ENCODE measurements at regions not wholly inside any gene's neighbourhood (a gene's known extent, or its start where the extent isn't known, plus 50 kb on each side); places are given as distances from the start of the nearest gene placed in this dataset.

DNA sequence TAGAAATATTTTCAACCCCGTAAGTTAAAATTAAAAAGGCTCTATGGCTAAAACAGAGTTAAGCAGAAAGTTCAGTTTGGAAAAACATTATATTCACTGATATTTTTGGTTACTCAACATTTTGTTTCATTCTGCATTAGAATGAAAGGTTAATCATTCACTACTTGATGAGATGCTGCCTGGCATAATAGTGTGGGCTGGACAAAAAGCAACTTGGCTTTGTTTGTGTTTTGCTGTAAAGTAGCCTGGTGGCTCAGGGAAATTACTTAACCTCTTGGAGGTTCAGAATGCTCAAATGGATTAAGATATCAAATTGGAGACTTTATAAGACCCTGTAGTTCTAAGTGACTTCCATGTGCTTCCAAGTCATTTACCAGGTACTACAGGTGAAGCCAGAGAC lies 367.4 kb upstream of the TRPC7 start:
- CTCF ChIA-PET = no interaction called here
- Mint-ChIP-seq H3K9me3 (no peaks in the 10 kb centered on the region), H3K4me1 (ENCODE audit: low read depth) (no peaks in the 10 kb centered on the region), H3K4me3 (no peak overlapping the region), H3K27ac (no peak overlapping the region), H3K27me3 (ENCODE audit: low read depth) (no peaks in the 10 kb centered on the region), H3K36me3 (ENCODE audit: low read depth) (no peaks in the 10 kb centered on the region)
- DNase-seq = no peak
- intact Hi-C loops (cut with micrococcal nuclease) = no loop called here

GRCh38 chr5:136731241-136731900 lies 366.0 kb upstream of the TRPC7 start:
- H3K4me1 Mint-ChIP-seq (ENCODE audit: low read depth) = no peaks in the 10 kb centered on the region
- intact Hi-C loops (cut with micrococcal nuclease) = no loop called here
- no peaks in the 10 kb centered on the region for H3K36me3 Mint-ChIP-seq (ENCODE audit: low read depth)
- H3K4me3 Mint-ChIP-seq = no peak overlapping the region
- H3K27me3 Mint-ChIP-seq (ENCODE audit: low read depth) = no peaks in the 10 kb centered on the region
- no peak for DNase-seq
- H3K27ac Mint-ChIP-seq = no peak overlapping the region
- CTCF ChIA-PET = no interaction called here
- no peaks in the 10 kb centered on the region for H3K9me3 Mint-ChIP-seq

- CTCF ChIA-PET = no interaction called here
- no peak for DNase-seq
- no peaks in the 10 kb centered on the region for H3K27me3 Mint-ChIP-seq (ENCODE audit: low read depth)
- intact Hi-C loops (cut with micrococcal nuclease) = no loop called here
- no peak overlapping the region for H3K27ac Mint-ChIP-seq
- no peaks in the 10 kb centered on the region for H3K36me3 Mint-ChIP-seq (ENCODE audit: low read depth)
- no peaks in the 10 kb centered on the region for H3K4me1 Mint-ChIP-seq (ENCODE audit: low read depth)
- H3K9me3 Mint-ChIP-seq = no peaks in the 10 kb centered on the region
- H3K4me3 Mint-ChIP-seq = no peak overlapping the region
Observed at GRCh38 chr5:136730426-136730825, 365.1 kb upstream of the TRPC7 start.

- Mint-ChIP-seq H3K9me3 (no peaks in the 10 kb centered on the region), H3K27me3 (ENCODE audit: low read depth) (no peaks in the 10 kb centered on the region), H3K36me3 (ENCODE audit: low read depth) (no peaks in the 10 kb centered on the region)
Observed at GRCh38 chr5:136729901-136730355, 364.6 kb upstream of the TRPC7 start.

GRCh38 chr5:136726506-136726905 lies 361.2 kb upstream of the TRPC7 start:
- intact Hi-C loops (cut with micrococcal nuclease) = no loop called here
- Mint-ChIP-seq H3K27ac (no peak overlapping the region), H3K27me3 (ENCODE audit: low read depth) (no peaks in the 10 kb centered on the region), H3K9me3 (no peaks in the 10 kb centered on the region), H3K36me3 (ENCODE audit: low read depth) (no peaks in the 10 kb centered on the region), H3K4me1 (ENCODE audit: low read depth) (no peaks in the 10 kb centered on the region), H3K4me3 (no peak overlapping the region)
- CTCF ChIA-PET = interaction anchor here (0.6 kb wide), 1 partner anchor 27 kb away, joined by 3 read pairs; no protein-coding TSS in a partner anchor
- DNase-seq = no peak

More at GRCh38 chr5:136729901-136730355, 364.6 kb upstream of the TRPC7 start:
- Mint-ChIP-seq H3K27ac (no peak overlapping the region), H3K4me1 (ENCODE audit: low read depth) (no peaks in the 10 kb centered on the region), H3K4me3 (no peak overlapping the region)
- intact Hi-C loops (cut with micrococcal nuclease) = no loop called here
- CTCF ChIA-PET = no interaction called here
- no peak for DNase-seq

DNA sequence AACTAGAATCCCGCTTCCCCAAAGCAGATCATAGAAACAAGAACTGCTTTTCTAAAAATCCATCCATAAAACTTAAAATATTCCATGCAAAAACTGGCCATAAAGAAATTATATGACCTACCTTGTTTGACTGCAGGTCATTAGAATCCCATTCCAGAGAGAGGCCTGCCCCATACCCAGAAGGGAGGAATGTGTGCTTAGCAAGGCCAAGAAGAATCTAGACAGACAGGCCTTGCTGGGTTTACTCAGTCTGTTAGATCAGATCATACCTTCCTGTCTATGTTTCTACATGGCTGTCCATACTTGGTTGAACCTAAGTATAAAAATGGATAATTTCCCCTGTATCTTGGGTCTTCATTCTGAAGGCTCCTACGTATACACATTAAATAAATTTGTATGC lies 358.8 kb upstream of the TRPC7 start:
- Mint-ChIP-seq H3K9me3 (no peaks in the 10 kb centered on the region), H3K27ac (no peak overlapping the region), H3K36me3 (ENCODE audit: low read depth) (no peaks in the 10 kb centered on the region), H3K27me3 (ENCODE audit: low read depth) (no peaks in the 10 kb centered on the region), H3K4me3 (no peak overlapping the region), H3K4me1 (ENCODE audit: low read depth) (no peaks in the 10 kb centered on the region)
- no peak for DNase-seq
- intact Hi-C loops (cut with micrococcal nuclease) = no loop called here
- CTCF ChIA-PET = no interaction called here

GRCh38 chr5:136722581-136722980 lies 357.2 kb upstream of the TRPC7 start:
- no peak for DNase-seq
- H3K36me3 Mint-ChIP-seq (ENCODE audit: low read depth) = no peaks in the 10 kb centered on the region
- H3K9me3 Mint-ChIP-seq = peaks cover 2% of the 10 kb centered on the region
- no peak overlapping the region for H3K27ac Mint-ChIP-seq
- H3K27me3 Mint-ChIP-seq (ENCODE audit: low read depth) = no peaks in the 10 kb centered on the region
- H3K4me3 Mint-ChIP-seq = no peak overlapping the region
- intact Hi-C loops (cut with micrococcal nuclease) = no loop called here
- CTCF ChIA-PET = no interaction called here
- no peaks in the 10 kb centered on the region for H3K4me1 Mint-ChIP-seq (ENCODE audit: low read depth)

GRCh38 chr5:136722086-136722485 lies 356.7 kb upstream of the TRPC7 start:
- Mint-ChIP-seq H3K36me3 (ENCODE audit: low read depth) (no peaks in the 10 kb centered on the region), H3K4me1 (ENCODE audit: low read depth) (no peaks in the 10 kb centered on the region), H3K9me3 (peaks cover 2% of the 10 kb centered on the region), H3K27ac (no peak overlapping the region), H3K4me3 (no peak overlapping the region), H3K27me3 (ENCODE audit: low read depth) (peaks cover 2% of the 10 kb centered on the region)
- intact Hi-C loops (cut with micrococcal nuclease) = no loop called here
- CTCF ChIA-PET = no interaction called here
- no peak for DNase-seq

DNA sequence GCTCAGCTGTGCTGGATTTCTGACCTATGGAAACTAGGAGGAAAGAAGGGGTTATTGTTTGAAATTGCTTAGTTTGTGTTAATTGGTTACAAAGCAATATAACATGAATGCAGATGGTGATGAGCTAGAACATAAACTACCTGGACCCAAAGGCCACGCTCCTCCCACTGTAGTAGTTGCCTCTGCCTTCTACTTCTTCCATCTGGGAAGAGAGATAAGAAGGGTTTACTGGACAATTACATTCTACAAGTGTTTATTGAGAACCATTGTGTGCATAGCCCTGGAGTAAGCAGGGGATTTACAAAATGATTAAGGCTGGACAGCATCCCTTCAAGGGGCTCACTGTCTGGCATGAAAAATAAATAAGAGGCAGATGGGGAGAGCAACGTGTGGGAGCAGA lies 355.3 kb upstream of the TRPC7 start:
- H3K4me3 Mint-ChIP-seq = no peak overlapping the region
- no peak overlapping the region for H3K27ac Mint-ChIP-seq
- no peaks in the 10 kb centered on the region for H3K36me3 Mint-ChIP-seq (ENCODE audit: low read depth)
- CTCF ChIA-PET = no interaction called here
- H3K9me3 Mint-ChIP-seq = peaks cover 2% of the 10 kb centered on the region
- no peak for DNase-seq
- intact Hi-C loops (cut with micrococcal nuclease) = no loop called here
- H3K27me3 Mint-ChIP-seq (ENCODE audit: low read depth) = peaks cover 2% of the 10 kb centered on the region
- H3K4me1 Mint-ChIP-seq (ENCODE audit: low read depth) = no peaks in the 10 kb centered on the region

DNA sequence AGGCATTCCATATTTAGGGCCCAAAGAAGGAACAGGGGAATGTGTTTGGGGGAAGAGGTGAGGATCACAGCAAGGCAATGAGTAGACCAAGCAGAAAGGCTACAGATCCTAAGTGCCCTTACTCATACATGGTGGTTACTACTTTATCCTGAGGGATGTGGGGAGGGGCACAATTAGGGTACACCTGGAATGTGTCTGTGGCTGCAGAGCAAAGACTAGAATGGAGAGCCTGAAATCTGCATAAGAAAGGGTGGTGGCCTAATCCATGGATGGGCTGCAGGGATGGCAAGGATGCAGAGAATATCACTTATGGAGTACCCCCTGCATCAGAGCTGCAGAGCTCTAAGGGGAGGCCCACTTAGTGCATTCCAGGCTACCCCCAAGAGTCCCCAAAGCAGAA lies 352.6 kb upstream of the TRPC7 start:
- H3K9me3 Mint-ChIP-seq = peaks cover 2% of the 10 kb centered on the region
- H3K4me3 Mint-ChIP-seq = no peak overlapping the region
- H3K36me3 Mint-ChIP-seq (ENCODE audit: low read depth) = no peaks in the 10 kb centered on the region
- intact Hi-C loops (cut with micrococcal nuclease) = no loop called here
- DNase-seq = no peak
- H3K27me3 Mint-ChIP-seq (ENCODE audit: low read depth) = peaks cover 2% of the 10 kb centered on the region
- H3K27ac Mint-ChIP-seq = no peak overlapping the region
- H3K4me1 Mint-ChIP-seq (ENCODE audit: low read depth) = no peaks in the 10 kb centered on the region
- CTCF ChIA-PET = no interaction called here

DNA sequence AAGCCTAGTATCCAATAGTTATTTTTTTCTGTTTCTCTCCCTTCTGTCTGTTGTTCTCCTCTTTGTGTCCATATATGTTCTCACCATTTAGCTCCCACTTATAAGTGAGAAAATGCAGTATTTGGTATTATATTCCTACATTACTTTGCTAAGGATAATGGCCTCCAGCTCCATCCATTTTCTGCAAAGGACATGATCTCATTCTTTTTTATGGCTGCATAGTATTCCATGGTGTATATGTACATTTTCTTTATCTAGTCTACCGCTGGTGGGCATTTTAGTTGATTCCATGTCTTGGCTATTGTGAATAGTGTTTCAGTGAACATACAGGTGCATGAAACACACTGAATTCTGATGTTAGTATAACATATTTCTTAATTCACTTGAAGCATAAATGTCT lies 348.9 kb upstream of the TRPC7 start:
- CTCF ChIA-PET = no interaction called here
- H3K9me3 Mint-ChIP-seq = peaks cover 4% of the 10 kb centered on the region
- intact Hi-C loops (cut with micrococcal nuclease) = no loop called here

GRCh38 chr5:136712628-136713027 lies 347.3 kb upstream of the TRPC7 start:
- Mint-ChIP-seq H3K36me3 (ENCODE audit: low read depth) (no peaks in the 10 kb centered on the region), H3K27ac (no peak overlapping the region)

More for the DNA sequence above, 348.9 kb upstream of the TRPC7 start:
- Mint-ChIP-seq H3K36me3 (ENCODE audit: low read depth) (no peaks in the 10 kb centered on the region), H3K4me1 (ENCODE audit: low read depth) (no peaks in the 10 kb centered on the region), H3K27me3 (ENCODE audit: low read depth) (peaks cover 2% of the 10 kb centered on the region), H3K4me3 (no peak overlapping the region), H3K27ac (no peak overlapping the region)
- DNase-seq = no peak

DNA sequence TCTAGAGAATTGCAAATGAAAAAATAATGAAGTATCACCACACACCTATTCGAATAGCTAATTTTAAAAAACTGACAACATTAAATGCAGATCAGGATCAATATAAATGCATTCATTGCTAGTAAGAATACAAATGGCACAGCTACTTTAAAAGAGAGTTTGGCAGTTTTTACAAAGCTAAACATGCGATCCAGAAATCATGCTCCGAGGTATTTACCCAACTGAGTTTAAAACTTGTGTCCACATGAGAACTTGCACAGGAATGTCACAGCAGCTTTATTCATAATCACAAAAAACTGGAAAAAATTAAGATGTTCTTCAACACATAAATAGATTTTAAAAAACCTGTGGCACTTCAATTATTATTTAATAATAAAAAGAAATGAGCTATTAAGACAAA lies 345.5 kb upstream of the TRPC7 start:
- CTCF ChIA-PET = no interaction called here
- no peak for DNase-seq
- no peaks in the 10 kb centered on the region for H3K36me3 Mint-ChIP-seq (ENCODE audit: low read depth)
- H3K4me3 Mint-ChIP-seq = no peak overlapping the region
- intact Hi-C loops (cut with micrococcal nuclease) = no loop called here
- H3K4me1 Mint-ChIP-seq (ENCODE audit: low read depth) = no peaks in the 10 kb centered on the region
- H3K27me3 Mint-ChIP-seq (ENCODE audit: low read depth) = no peaks in the 10 kb centered on the region
- H3K9me3 Mint-ChIP-seq = peaks cover 2% of the 10 kb centered on the region
- no peak overlapping the region for H3K27ac Mint-ChIP-seq

More at GRCh38 chr5:136712628-136713027, 347.3 kb upstream of the TRPC7 start:
- peaks cover 2% of the 10 kb centered on the region for H3K9me3 Mint-ChIP-seq
- intact Hi-C loops (cut with micrococcal nuclease) = no loop called here
- no peaks in the 10 kb centered on the region for H3K4me1 Mint-ChIP-seq (ENCODE audit: low read depth)
- DNase-seq = no peak
- CTCF ChIA-PET = no interaction called here
- H3K27me3 Mint-ChIP-seq (ENCODE audit: low read depth) = peaks cover 2% of the 10 kb centered on the region
- H3K4me3 Mint-ChIP-seq = no peak overlapping the region

Measured in activated naive CD4-positive, alpha-beta T cell treated with anti-CD3 and anti-CD28 coated beads for 36 hours (primary cell).